ENCODE measurements at regions not wholly inside any gene's neighbourhood (a gene's known extent, or its start where the extent isn't known, plus 50 kb on each side); places are given as distances from the start of the nearest gene placed in this dataset.
"Not testable (repeated sequence)": the region's sequence is repeated elsewhere in the genome, so short reads cannot be mapped to it uniquely, and the experiment has no call there.

- DNase-seq = no peak
Measured at GRCh38 chr3:101950985-101951733, 101.8 kb downstream of the NFKBIZ start.

GRCh38 chr3:101954361-101954760 lies 105.0 kb downstream of the NFKBIZ start:
- DNase-seq = no peak

GRCh38 chr3:101954936-101955335 lies 105.6 kb downstream of the NFKBIZ start:
- no peak for DNase-seq

- DNase-seq = no peak
Measured at GRCh38 chr3:101962055-101962454, 112.7 kb downstream of the NFKBIZ start.

DNA sequence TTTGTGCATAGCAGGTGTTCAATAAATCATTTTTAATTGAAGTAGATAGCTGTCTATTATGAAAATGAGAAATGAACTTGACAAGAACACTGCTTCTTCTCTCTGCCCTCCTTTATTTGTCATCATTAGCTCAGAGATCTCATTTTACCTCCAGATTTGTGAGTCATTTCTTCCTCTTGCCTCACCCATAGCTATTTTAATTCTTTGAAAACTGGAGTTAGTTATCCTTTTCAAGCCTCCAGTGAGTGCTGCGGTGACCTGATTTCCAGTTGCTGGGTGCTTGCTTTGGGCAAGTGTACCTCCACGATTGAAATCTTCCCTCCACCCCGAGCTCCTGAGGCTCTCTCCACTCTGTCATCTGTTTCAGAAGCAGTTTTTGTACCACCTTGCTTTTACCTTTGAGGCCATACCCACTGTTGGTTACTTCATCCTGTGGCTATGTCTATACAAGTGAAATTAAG lies 114.6 kb downstream of the NFKBIZ start:
- DNase-seq = peak in 1 of 2 donors; percentile 18

GRCh38 chr3:101964861-101965260 lies 115.5 kb downstream of the NFKBIZ start:
- DNase-seq = no peak

GRCh38 chr3:101966226-101966625 lies 116.9 kb downstream of the NFKBIZ start:
- no peak for DNase-seq

- no peak for DNase-seq
Measured at GRCh38 chr3:101970212-101970611, 120.9 kb downstream of the NFKBIZ start.

DNA sequence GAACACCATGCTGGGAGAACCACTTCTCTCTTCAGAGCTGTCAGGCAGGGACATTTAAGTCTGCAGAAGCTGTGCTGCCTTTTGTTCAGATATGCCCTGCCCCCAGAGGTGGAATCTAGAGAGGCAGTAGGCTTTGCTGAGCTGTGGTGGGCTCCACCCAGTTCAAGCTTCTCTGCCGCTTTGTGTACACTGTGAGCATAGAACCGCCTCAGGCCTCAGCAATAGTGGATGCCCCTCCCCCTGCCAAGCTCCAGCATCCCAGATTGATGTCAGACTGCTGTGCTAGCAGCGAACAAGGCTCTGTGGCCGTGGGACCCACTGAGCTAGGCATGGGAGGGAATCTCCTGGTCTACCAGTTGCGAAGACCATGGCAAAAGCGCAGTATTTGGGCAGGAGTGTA lies 121.6 kb downstream of the NFKBIZ start:
- DNase-seq = no peak

- DNase-seq = no peak
Measured at GRCh38 chr3:101972430-101973162, 123.3 kb downstream of the NFKBIZ start.

GRCh38 chr3:101973163-101973505 lies 123.8 kb downstream of the NFKBIZ start:
- no peak for DNase-seq

GRCh38 chr3:101975415-101975814 lies 126.1 kb downstream of the NFKBIZ start:
- DNase-seq = not testable (repeated sequence)

- DNase-seq = no peak
Measured at GRCh38 chr3:101976473-101976872, 127.2 kb downstream of the NFKBIZ start.

DNA sequence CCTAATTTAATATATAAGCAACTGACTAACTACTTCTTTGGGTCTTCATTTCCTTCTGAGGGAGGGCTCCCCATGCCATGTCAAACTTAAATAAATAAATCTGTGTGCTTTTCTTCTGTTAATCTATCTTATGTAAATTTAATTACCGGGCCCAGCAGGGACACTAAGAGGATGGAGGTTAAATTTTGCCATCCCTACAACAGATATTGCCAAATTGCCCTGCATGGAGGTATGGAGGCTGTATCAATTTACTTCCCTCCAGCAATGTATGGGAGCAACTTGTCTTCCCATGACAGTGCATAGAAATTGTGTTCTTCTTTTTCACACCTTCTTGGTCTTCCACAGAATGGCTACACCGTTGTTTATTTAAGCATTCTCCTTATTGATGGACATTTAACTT lies 129.0 kb downstream of the NFKBIZ start:
- DNase-seq = no peak

DNA sequence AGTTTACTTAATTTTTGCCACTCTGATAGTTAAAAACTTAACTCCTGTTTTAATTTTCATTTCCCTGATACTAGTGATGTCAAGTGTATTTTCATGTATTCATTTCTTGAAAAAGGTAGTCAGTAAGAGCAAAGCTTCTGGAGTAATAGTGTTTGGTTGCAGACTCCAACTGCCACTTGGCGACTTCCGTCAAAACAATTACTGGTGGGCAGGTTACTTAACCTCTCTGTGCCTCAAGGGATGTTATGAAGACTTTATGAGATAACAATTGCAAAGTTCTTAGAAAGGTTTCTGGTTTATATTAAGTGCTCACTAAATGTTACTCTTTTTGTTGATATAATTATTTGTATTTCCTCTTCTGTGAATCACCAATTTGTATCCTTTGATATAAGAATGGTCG lies 129.7 kb downstream of the NFKBIZ start:
- DNase-seq = no peak

GRCh38 chr3:101984356-101984755 lies 135.0 kb downstream of the NFKBIZ start:
- DNase-seq = no peak

- DNase-seq = no peak
Measured at GRCh38 chr3:101988596-101988995, 139.3 kb downstream of the NFKBIZ start.

DNA sequence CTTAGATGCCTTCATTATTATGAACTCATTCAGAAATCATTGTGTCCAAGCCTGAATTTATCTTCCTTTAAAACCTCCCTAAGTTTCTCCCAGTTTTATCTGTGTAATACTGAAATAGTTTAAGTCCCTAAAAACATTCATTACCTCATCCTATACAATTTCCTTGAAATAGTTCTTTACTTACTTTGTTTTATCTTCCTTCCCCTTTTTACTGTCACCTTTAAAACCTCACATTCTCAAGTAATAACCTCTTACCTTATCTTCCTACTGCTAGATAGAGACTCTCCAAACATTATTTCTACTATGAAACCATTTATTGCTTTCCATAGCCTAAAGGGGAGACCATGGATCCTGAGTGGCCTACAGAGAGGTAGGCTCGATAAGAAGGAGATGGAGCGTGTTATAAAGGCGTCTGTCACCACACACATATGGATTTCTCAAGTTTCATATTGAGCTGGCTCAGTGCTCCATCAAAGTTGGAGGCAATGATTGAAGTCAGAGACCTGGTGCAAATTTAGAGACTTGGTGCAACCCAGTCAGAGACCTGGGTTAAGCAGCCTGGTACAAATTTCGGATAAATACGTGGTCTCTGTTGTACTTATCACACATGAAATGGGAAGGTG lies 140.4 kb downstream of the NFKBIZ start:
- no peak for DNase-seq

- DNase-seq = no peak
Measured at GRCh38 chr3:101992863-101993262, 143.5 kb downstream of the NFKBIZ start.

- no peak for DNase-seq
Measured at GRCh38 chr3:101994386-101994785, 145.1 kb downstream of the NFKBIZ start.

- no peak for DNase-seq
Measured at GRCh38 chr3:101995371-101996046, 146.2 kb downstream of the NFKBIZ start.

- no peak for DNase-seq
Measured at GRCh38 chr3:101996832-101997231, 147.5 kb downstream of the NFKBIZ start.

- DNase-seq = no peak
Measured at GRCh38 chr3:101998256-101998926, 149.1 kb downstream of the NFKBIZ start.
